22Rv1 (cell line): ENCODE measurements at regions not wholly inside any gene's neighbourhood (a gene's known extent, or its start where the extent isn't known, plus 50 kb on each side); places are given as distances from the start of the nearest gene placed in this dataset.
"Not testable (repeated sequence)": the region's sequence is repeated elsewhere in the genome, so short reads cannot be mapped to it uniquely, and the experiment has no call there.

Experiments used
- CTCF ChIP-seq: fragments of 450-650 bp; IDR thresholded peaks from 2 replicates; pipeline ENCODE4 v1.5.1; 2017; ENCODE audit warnings: mild to moderate bottlenecking
- ZFX ChIP-seq: fragments of 450-650 bp; IDR thresholded peaks from 2 replicates; pipeline ENCODE4 v1.6.1; 2017; ENCODE audit warnings: antibody characterized with exemption, borderline replicate concordance

GRCh38 chr3:125822175-125822574 is 146.8 kb upstream of the ROPN1B start:
- not testable (repeated sequence) for TF ChIP-seq CTCF, ZFX
